ENCODE measurements at regions not wholly inside any gene's neighbourhood (a gene's known extent, or its start where the extent isn't known, plus 50 kb on each side); places are given as distances from the start of the nearest gene placed in this dataset.

GRCh38 chr18:4510711-4511110 is 55.6 kb upstream of the DLGAP1 start:
- TF ChIP-seq EP300 (IDR thresholded peaks at IDR 0.05; ENCODE audit: borderline replicate concordance) (no peak), TAF1 (IDR thresholded peaks at IDR 0.05; ENCODE audit: low read depth) (no peak), TEAD4 (IDR thresholded peaks at IDR 0.05) (no peak), RAD21 (IDR thresholded peaks at IDR 0.05; ENCODE audit: low read depth) (no peak), USF1 (IDR thresholded peaks at IDR 0.05) (no peak), MAX (IDR thresholded peaks at IDR 0.05) (no peak), CEBPB (IDR thresholded peaks at IDR 0.05) (no peak), CREB1 (IDR thresholded peaks at IDR 0.05; ENCODE audit: low read depth) (no peak)
